HFFc6 (cell line): ENCODE measurements at regions not wholly inside any gene's neighbourhood (a gene's known extent, or its start where the extent isn't known, plus 50 kb on each side); places are given as distances from the start of the nearest gene placed in this dataset.

ENCODE experiments used
- DNase-seq: peaks from one replicate; pipeline ENCODE4 v3.0.0-alpha.2; 2018
- H3K27ac Mint-ChIP-seq: 2 replicates; pipeline ENCODE4 v1.8.0; 2020; ENCODE audit warnings: mild to moderate bottlenecking, mixed read lengths
- H3K27me3 Mint-ChIP-seq: 2 replicates; pipeline ENCODE4 v1.8.0; 2021; ENCODE audit warnings: mild to moderate bottlenecking, moderate library complexity, mixed read lengths; ENCODE audit not compliant: insufficient read depth
- H3K36me3 Mint-ChIP-seq: 2 replicates; pipeline ENCODE4 v1.8.0; 2021; ENCODE audit warnings: low read depth, mixed read lengths
- H3K4me1 Mint-ChIP-seq: 2 replicates; pipeline ENCODE4 v1.8.0; 2020; ENCODE audit warnings: low read depth, mixed read lengths
- H3K4me3 Mint-ChIP-seq: 2 replicates; pipeline ENCODE4 v1.8.0; 2020; ENCODE audit warnings: mild to moderate bottlenecking, moderate library complexity, mixed read lengths
- H3K9me3 Mint-ChIP-seq: 2 replicates; pipeline ENCODE4 v1.8.0; 2020; ENCODE audit warnings: mild to moderate bottlenecking, mixed read lengths
- CTCF ChIP-seq: fragments of 200-600 bp; sonication (generic); IDR thresholded peaks from 2 replicates; pipeline ENCODE4 v1.5.0; 2021; ENCODE audit warnings: antibody characterized with exemption, mild to moderate bottlenecking

DNA sequence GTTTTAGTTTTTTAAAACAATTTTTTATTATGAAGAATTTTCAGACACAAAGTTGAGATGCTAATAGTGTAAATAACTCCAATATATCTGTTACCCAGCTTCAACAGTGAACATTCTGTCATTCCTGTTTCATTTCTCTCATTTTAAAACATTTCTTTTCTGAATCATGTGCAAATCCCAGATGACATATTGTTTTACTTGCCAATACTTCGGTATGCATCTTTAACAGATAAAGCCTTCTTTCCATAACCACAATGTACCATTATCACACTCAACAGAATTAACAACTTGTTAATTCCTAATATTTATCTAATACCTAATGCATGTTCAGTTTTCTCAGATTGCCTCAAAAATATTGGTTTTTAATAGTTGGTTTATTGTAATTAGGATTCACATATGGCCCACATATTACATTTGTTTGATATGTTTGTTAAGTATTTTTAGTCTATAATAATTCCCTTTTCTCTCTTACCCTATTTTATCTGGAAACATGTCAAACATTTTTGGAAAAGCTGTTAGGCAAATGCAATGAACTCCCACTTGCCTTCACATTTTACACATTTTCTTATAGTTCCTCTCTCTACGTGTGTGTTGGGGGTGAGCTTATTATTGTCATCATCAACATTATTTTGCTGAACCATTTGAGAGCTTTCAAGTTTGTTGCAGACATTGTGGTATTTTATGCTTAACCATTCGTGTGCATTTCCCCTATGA is 58.7 kb upstream of the ANKRD55 start:
- Mint-ChIP-seq H3K27ac (no peak overlapping the region), H3K36me3 (no peaks in the 10 kb centered on the region), H3K4me3 (no peak overlapping the region), H3K9me3 (no peaks in the 10 kb centered on the region), H3K4me1 (peaks cover 8% of the 10 kb centered on the region), H3K27me3 (peaks cover 2% of the 10 kb centered on the region)
- no peak for DNase-seq
- TF ChIP-seq CTCF = no peak

DNA sequence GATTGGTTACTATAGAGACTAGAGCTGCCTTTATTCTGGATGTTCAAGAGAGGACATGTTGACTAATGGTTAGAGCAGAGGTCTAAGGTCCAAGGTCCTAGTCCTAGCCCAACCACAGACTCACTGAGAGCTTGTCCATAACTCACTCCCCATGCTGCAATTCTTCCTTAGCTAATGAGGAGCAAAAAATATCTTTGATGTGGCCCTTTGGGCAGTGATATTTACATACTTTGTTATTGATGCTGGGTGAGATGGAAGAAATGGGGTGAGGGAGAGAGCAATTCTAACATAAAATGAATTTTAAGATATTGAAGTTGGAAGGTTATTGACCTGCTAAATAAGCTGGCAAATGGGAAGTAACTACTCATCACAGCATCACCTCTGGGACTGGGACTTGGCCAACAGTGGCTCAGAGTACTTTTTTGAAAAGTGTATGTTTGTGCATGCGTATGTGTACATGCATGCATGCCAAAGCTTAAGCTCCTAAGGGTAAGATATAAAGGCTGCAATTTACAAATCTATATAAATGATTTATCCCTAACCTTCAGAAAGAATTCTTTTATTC is 58.0 kb upstream of the ANKRD55 start:
- TF ChIP-seq CTCF = no peak
- H3K4me1 Mint-ChIP-seq = peaks cover 8% of the 10 kb centered on the region
- DNase-seq = no peak
- H3K27ac Mint-ChIP-seq = no peak overlapping the region
- H3K27me3 Mint-ChIP-seq = no peaks in the 10 kb centered on the region; the same call in 1 of the 2 replicates
- H3K4me3 Mint-ChIP-seq = no peak overlapping the region
- no peaks in the 10 kb centered on the region for H3K9me3 Mint-ChIP-seq
- no peaks in the 10 kb centered on the region for H3K36me3 Mint-ChIP-seq

- Mint-ChIP-seq H3K36me3 (no peaks in the 10 kb centered on the region), H3K4me1 (peaks cover 8% of the 10 kb centered on the region), H3K27me3 (no peaks in the 10 kb centered on the region; the same call in 1 of the 2 replicates), H3K4me3 (no peak overlapping the region), H3K27ac (no peak overlapping the region), H3K9me3 (no peaks in the 10 kb centered on the region)
- no peak for DNase-seq
- no peak for TF ChIP-seq CTCF
These were observed 57.4 kb upstream of the ANKRD55 start for GRCh38 chr5:56290378-56291078.

GRCh38 chr5:56289602-56289987 is 56.5 kb upstream of the ANKRD55 start:
- DNase-seq = no peak
- no peak for TF ChIP-seq CTCF
- Mint-ChIP-seq H3K36me3 (no peaks in the 10 kb centered on the region), H3K27ac (no peak overlapping the region), H3K9me3 (no peaks in the 10 kb centered on the region), H3K4me3 (no peak overlapping the region), H3K27me3 (no peaks in the 10 kb centered on the region; the same call in 1 of the 2 replicates), H3K4me1 (peaks cover 8% of the 10 kb centered on the region)

DNA sequence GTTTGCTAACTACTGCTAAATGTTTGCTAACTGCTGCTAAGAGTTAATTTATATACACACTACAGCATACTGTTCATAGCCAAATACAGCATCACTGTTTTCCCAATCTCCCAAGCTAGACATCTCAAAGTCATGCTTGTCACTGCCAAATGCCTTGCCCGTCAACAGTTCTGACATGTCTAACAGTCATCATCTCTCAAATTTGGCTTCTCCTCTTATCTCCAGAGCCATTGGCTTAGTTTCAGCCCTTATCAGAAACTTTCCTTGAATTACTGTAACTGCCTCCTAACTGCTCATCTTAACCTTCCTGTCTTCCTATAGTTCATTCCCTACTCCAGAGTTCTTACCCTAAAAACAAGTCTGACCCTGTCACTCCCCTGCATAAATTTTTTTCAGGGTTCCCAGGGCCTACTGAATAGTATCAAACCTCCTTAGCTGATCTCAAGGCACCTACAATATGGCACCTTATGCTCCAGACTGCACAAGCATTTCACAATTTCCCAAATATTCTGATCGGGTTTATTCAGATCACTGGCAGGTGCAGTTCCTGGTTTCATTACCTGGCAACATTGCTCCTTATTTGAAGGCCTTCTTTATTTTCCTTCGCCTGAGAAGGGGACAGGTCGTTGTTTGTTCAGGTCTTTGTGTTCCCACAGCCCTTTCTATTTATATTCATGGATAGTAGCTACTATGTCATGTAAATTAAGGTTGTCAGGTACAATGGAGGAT is 55.9 kb upstream of the ANKRD55 start:
- no peak overlapping the region for H3K27ac Mint-ChIP-seq
- H3K4me1 Mint-ChIP-seq = peaks cover 8% of the 10 kb centered on the region
- DNase-seq = no peak
- no peak overlapping the region for H3K4me3 Mint-ChIP-seq
- H3K9me3 Mint-ChIP-seq = no peaks in the 10 kb centered on the region
- TF ChIP-seq CTCF = no peak
- H3K36me3 Mint-ChIP-seq = no peaks in the 10 kb centered on the region
- no peaks in the 10 kb centered on the region; the same call in 1 of the 2 replicates for H3K27me3 Mint-ChIP-seq
